SK-N-MC (cell line): ENCODE measurements at regions not wholly inside any gene's neighbourhood (a gene's known extent, or its start where the extent isn't known, plus 50 kb on each side); places are given as distances from the start of the nearest gene placed in this dataset.

Source experiments
- EZH2 ChIP-seq: fragments of 200-600 bp; sonication (generic); IDR thresholded peaks from one replicate; pipeline ENCODE4 v1.6.1; 2017; ENCODE audit warnings: antibody characterized with exemption
- POLR2AphosphoS5 ChIP-seq: IDR thresholded peaks from 2 replicates; pipeline ENCODE4 v1.6.1; 2012; ENCODE audit warnings: mild to moderate bottlenecking, low read depth, low read length, borderline replicate concordance

GRCh38 chr2:116761864-116762263 is 1052.6 kb upstream of the DDX18 start:
- TF ChIP-seq POLR2AphosphoS5 (no peak), EZH2 (no peak)
